IMR-90 (cell line): ENCODE measurements at regions not wholly inside any gene's neighbourhood (a gene's known extent, or its start where the extent isn't known, plus 50 kb on each side); places are given as distances from the start of the nearest gene placed in this dataset.
"Not testable (repeated sequence)": the region's sequence is repeated elsewhere in the genome, so short reads cannot be mapped to it uniquely, and the experiment has no call there.

ENCODE experiments used
- ATAC-seq: fragments of 200-7000 bp; cut with Tn5 transposase; 2 replicates; pipeline ENCODE4 v1.9.1; 2020; ENCODE audit warnings: low read depth, mild to moderate bottlenecking, moderate library complexity
- BruUV-seq: library from RNA; stranded (reverse); fragments of 400-500 nt; replicated peaks from 2 replicates; lab custom pipeline; 2021; lab: Mats Ljungman, UMichigan
- CTCF ChIA-PET: fragments of 300-600 bp; formaldehyde crosslinking; extraction: SDS; loops from one replicate; lab custom pipeline; 2021; ENCODE audit warnings: antibody characterized with exemption; lab: Yijun Ruan, JAX
- POLR2A ChIA-PET: fragments of 300-600 bp; sonication (Branson Sonifier 250); formaldehyde crosslinking; loops from one replicate; lab custom pipeline; 2022; ENCODE audit warnings: antibody characterized with exemption; ENCODE audit not compliant: unreplicated experiment; lab: Charles Lee
- DNase-seq: peaks from one replicate; pipeline ENCODE4 v3.0.0; 2013
- H2AFZ ChIP-seq: replicated peaks from 2 replicates; pipeline ENCODE3; 2013; ENCODE audit warnings: low read length, mild to moderate bottlenecking; ENCODE audit not compliant: poor library complexity
- H2AK5ac ChIP-seq: 2 replicates; pipeline ENCODE4 v1.6.1; 2013; ENCODE audit warnings: low read depth, low read length, inconsistent platforms
- H2AK9ac ChIP-seq: replicated peaks from 2 replicates; pipeline ENCODE3; 2013; ENCODE audit warnings: mild to moderate bottlenecking, low read depth, low read length, moderate library complexity; ENCODE audit not compliant: poor library complexity
- H2BK120ac ChIP-seq: 2 replicates; pipeline ENCODE4 v1.6.1; 2013; ENCODE audit warnings: low read depth, low read length, inconsistent platforms
- H2BK15ac ChIP-seq: 3 replicates; pipeline ENCODE4 v1.6.1; 2013; ENCODE audit warnings: low read depth, low read length, inconsistent platforms
- H2BK20ac ChIP-seq: 2 replicates; pipeline ENCODE4 v1.6.1; 2013; ENCODE audit warnings: low read depth, mild to moderate bottlenecking, inconsistent platforms, low read length, moderate library complexity
- H2BK5ac ChIP-seq: 2 replicates; pipeline ENCODE4 v1.6.1; 2013; ENCODE audit warnings: mild to moderate bottlenecking, low read depth, low read length, inconsistent platforms; ENCODE audit not compliant: poor library complexity, severe bottlenecking
- H3K14ac ChIP-seq: replicated peaks from 2 replicates; pipeline ENCODE4 v1.6.1; 2013; ENCODE audit warnings: low read depth, low read length, inconsistent platforms
- H3K18ac ChIP-seq: 2 replicates; pipeline ENCODE4 v1.6.1; 2013; ENCODE audit warnings: low read depth, low read length, control low read depth
- H3K23ac ChIP-seq: 2 replicates; pipeline ENCODE4 v1.6.1; 2013; ENCODE audit warnings: low read depth, low read length, inconsistent platforms
- H3K27ac ChIP-seq: 2 replicates; pipeline ENCODE4 v1.5.1; 2013; ENCODE audit warnings: mild to moderate bottlenecking, control low read depth, low read length; ENCODE audit not compliant: insufficient read depth
- H3K27me3 ChIP-seq: 2 replicates; pipeline ENCODE4 v1.6.1; 2013; ENCODE audit warnings: low read length; ENCODE audit not compliant: control insufficient read depth, insufficient read depth
- H3K36me3 ChIP-seq: 2 replicates; pipeline ENCODE4 v1.6.1; 2013; ENCODE audit warnings: low read length, mixed read lengths; ENCODE audit not compliant: control insufficient read depth, insufficient read depth
- H3K4ac ChIP-seq: 2 replicates; pipeline ENCODE4 v1.6.1; 2013; ENCODE audit warnings: low read depth, low read length, inconsistent platforms
- H3K4me1 ChIP-seq: 2 replicates; pipeline ENCODE4 v1.6.1; 2013; ENCODE audit warnings: low read length, mixed read lengths; ENCODE audit not compliant: control insufficient read depth, insufficient read depth
- H3K4me2 ChIP-seq: 2 replicates; pipeline ENCODE4 v1.6.1; 2013; ENCODE audit warnings: low read depth, mild to moderate bottlenecking, control low read depth, low read length, moderate library complexity
- H3K4me3 ChIP-seq: 2 replicates; pipeline ENCODE4 v1.5.1; 2013; ENCODE audit warnings: low read depth, mild to moderate bottlenecking, control low read depth, low read length, moderate library complexity; ENCODE audit not compliant: insufficient read depth
- H3K56ac ChIP-seq: 2 replicates; pipeline ENCODE4 v1.6.1; 2013; ENCODE audit warnings: low read length, inconsistent platforms; ENCODE audit not compliant: insufficient read depth; ENCODE audit errors: extremely low read depth
- H3K79me1 ChIP-seq, 2 experiments: 2 replicates each; pipeline ENCODE4 v1.6.1; 2013; ENCODE audit warnings: low read length in 2 of 2, inconsistent platforms in 1 of 2, low read depth in 1 of 2
- H3K9ac ChIP-seq: 2 replicates; pipeline ENCODE4 v1.6.1; 2013; ENCODE audit warnings: low read depth, low read length, control low read depth
- H3K9me1 ChIP-seq: 2 replicates; pipeline ENCODE4 v1.6.1; 2013; ENCODE audit warnings: low read length, inconsistent platforms; ENCODE audit not compliant: insufficient read depth
- H3K9me3 ChIP-seq: 2 replicates; pipeline ENCODE4 v1.6.1; 2013; ENCODE audit warnings: low read length; ENCODE audit not compliant: control insufficient read depth, insufficient read depth
- H4K20me1 ChIP-seq: 2 replicates; pipeline ENCODE4 v1.6.1; 2013; ENCODE audit warnings: low read length, inconsistent platforms; ENCODE audit not compliant: insufficient read depth
- H4K5ac ChIP-seq: 2 replicates; pipeline ENCODE4 v1.6.1; 2013; ENCODE audit warnings: mild to moderate bottlenecking, low read depth, low read length, control low read depth
- H4K8ac ChIP-seq, 2 experiments: 2 replicates each; pipeline ENCODE4 v1.6.1; 2013; ENCODE audit warnings: low read depth in 2 of 2, low read length in 2 of 2, control low read depth in 1 of 2, inconsistent platforms in 1 of 2
- H4K91ac ChIP-seq: 2 replicates; pipeline ENCODE4 v1.6.1; 2013; ENCODE audit warnings: low read depth, low read length, inconsistent platforms; ENCODE audit not compliant: insufficient read depth
- WGBS, 2 experiments: methylation state at CpG; one replicate each; pipeline versions ENCODE4 v1.1.5 to v1.1.7; 2013; ENCODE audit warnings: missing lambda C conversion rate in 2 of 2; ENCODE audit not compliant: insufficient read length in 1 of 2; ENCODE audit errors: extremely low coverage in 2 of 2; 5-methylcytosine and 5-hydroxymethylcytosine counted together
- dilution Hi-C: fragments of 300-500 bp; cut with HindIII; formaldehyde crosslinking; loops from one replicate; pipeline ENCODE4 v1.14.3; 2018; ENCODE audit warnings: low sequenced_read_pairs; ENCODE audit not compliant: unreplicated experiment
- in situ Hi-C: fragments of 300-500 bp; cut with MboI; formaldehyde crosslinking; loops from 3 replicates; pipeline ENCODE4 v1.14.3; 2019; ENCODE audit warnings: low sequenced_read_pairs, inconsistent platforms, mixed read lengths
- intact Hi-C: fragments of 100-400 bp; cut with micrococcal nuclease; formaldehyde crosslinking; loops from 2 replicates; pipeline ENCODE4 v1.10.0; 2022

DNA sequence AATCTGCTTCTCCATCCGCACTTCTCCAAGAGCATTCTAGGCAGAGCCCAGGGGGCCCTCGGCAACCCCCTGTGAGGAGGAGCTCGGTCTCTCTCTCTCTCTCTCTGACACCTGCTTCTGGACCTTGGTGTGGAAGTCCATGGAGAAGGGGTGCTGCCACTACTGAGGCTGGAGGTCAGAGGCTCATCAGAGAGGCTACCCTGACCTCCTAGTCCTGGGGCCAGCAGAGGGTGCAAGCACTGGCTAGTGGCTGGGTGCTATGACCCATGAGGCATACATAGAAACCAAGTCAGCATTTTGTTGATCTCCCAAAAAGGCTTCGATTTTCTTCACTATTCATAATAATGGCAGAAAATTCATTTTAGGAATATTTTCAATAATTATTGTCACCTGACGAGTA is 94.0 kb downstream of the NAPG start:
- H3K9ac ChIP-seq, H2BK15ac ChIP-seq, H3K14ac ChIP-seq, H3K4me1 ChIP-seq, DNase-seq, H2BK5ac ChIP-seq, H4K5ac ChIP-seq, H3K56ac ChIP-seq, H3K36me3 ChIP-seq, H3K23ac ChIP-seq, H3K9me3 ChIP-seq, H2BK120ac ChIP-seq, H3K9me1 ChIP-seq, H4K20me1 ChIP-seq, BruUV-seq, CTCF ChIA-PET, H4K8ac ChIP-seq, H2AK5ac ChIP-seq, H3K4ac ChIP-seq, H3K27me3 ChIP-seq, intact Hi-C loops, H3K4me2 ChIP-seq, H4K91ac ChIP-seq, H2AFZ ChIP-seq, H3K27ac ChIP-seq, H3K79me1 ChIP-seq, POLR2A ChIA-PET, H3K4me3 ChIP-seq, H2AK9ac ChIP-seq, ATAC-seq, H2BK20ac ChIP-seq, dilution Hi-C loops, H3K18ac ChIP-seq: not testable (repeated sequence)
- 83% methylated on average over 1 of the region's 5 CpGs; no CpG with 5 or more reads in 1 of the 2 experiments for WGBS, 2 experiments
- in situ Hi-C loops: loop anchor here (10.0 kb wide), 1 partner anchor 1595 kb away; no protein-coding TSS in a partner anchor
